ENCODE measurements at regions not wholly inside any gene's neighbourhood (a gene's known extent, or its start where the extent isn't known, plus 50 kb on each side); places are given as distances from the start of the nearest gene placed in this dataset.

DNA sequence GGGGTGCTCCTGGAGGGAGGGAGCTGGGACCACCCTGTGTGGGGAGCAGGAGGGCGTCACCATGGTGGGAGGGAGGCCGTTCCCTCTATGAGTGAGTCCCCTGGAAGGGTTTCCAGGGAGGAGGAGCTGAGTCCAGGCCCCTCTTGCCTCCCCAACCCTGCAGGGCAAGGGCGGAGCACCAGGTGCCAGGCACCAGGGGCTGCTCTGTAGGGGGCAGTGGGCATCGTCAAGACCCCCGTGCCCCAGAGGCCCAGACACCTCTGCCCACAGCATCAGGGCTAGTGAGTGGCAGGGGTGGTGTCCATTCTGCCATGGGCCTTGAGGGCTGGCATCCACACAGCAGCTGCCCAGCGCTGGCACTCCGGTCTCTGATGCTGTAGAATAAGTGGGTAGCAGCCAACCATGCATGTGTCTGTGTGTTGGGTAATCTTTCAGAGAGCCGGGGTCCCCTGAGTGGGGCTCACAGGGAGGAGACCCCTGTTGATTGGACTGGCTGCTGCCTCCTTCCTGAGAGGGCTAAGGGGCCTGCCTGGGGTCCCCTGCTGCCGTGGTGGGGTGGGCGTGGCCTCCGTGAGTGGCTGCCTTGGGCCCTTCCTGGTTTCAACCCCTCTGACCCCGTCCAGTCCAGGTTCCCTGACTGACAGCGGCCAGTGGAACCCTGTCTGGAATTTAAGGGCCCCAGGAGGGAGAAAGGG lies 72.7 kb upstream of the RNU6ATAC start:
- TF ChIP-seq, protein P1, sequence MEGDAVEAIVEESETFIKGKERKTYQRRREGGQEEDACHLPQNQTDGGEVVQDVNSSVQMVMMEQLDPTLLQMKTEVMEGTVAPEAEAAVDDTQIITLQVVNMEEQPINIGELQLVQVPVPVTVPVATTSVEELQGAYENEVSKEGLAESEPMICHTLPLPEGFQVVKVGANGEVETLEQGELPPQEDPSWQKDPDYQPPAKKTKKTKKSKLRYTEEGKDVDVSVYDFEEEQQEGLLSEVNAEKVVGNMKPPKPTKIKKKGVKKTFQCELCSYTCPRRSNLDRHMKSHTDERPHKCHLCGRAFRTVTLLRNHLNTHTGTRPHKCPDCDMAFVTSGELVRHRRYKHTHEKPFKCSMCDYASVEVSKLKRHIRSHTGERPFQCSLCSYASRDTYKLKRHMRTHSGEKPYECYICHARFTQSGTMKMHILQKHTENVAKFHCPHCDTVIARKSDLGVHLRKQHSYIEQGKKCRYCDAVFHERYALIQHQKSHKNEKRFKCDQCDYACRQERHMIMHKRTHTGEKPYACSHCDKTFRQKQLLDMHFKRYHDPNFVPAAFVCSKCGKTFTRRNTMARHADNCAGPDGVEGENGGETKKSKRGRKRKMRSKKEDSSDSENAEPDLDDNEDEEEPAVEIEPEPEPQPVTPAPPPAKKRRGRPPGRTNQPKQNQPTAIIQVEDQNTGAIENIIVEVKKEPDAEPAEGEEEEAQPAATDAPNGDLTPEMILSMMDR (IDR thresholded peaks at IDR 0.05; ENCODE audit: low read depth, low read length, missing control alignments), result no peak
- H3K4me3 ChIP-seq (ENCODE audit: low read depth, low read length), result no peak overlapping the region
- no peak for DNase-seq (ENCODE audit: low read depth)

DNA sequence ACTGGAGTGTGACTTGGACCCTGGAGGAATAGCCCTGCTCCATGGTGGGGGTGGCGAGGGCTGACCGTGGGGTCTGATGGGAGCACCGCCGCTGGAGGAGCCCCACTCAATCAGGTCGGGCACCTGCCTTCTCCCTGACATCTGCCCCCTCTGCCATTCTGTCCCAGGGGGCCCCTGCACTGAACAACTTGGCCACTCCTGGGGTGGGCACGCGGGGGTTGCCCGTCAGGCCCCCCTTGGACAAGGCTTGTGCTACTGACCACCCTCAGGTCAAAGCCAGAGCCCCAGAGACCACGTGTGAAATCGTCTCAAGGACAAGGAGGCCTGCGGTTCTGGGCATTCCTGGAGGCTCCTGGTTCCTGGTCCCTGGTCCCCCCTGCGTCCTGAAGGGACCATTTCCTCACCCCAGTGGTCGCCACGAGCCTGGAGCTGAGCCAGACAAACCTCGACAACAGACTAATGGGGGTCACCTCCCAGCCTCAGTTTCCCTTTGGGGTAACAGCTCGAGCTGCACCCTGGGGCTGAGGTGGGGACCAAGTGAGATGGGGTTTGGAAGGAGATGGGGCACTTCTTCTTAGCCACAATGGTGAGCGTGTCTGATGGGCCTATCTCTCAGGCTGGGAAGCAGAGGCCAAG lies 73.4 kb upstream of the RNU6ATAC start:
- TF ChIP-seq, protein P1 (IDR thresholded peaks at IDR 0.05; ENCODE audit: low read depth, low read length, missing control alignments), result no peak
- H3K4me3 ChIP-seq (ENCODE audit: low read depth, low read length), result no peak overlapping the region

DNA sequence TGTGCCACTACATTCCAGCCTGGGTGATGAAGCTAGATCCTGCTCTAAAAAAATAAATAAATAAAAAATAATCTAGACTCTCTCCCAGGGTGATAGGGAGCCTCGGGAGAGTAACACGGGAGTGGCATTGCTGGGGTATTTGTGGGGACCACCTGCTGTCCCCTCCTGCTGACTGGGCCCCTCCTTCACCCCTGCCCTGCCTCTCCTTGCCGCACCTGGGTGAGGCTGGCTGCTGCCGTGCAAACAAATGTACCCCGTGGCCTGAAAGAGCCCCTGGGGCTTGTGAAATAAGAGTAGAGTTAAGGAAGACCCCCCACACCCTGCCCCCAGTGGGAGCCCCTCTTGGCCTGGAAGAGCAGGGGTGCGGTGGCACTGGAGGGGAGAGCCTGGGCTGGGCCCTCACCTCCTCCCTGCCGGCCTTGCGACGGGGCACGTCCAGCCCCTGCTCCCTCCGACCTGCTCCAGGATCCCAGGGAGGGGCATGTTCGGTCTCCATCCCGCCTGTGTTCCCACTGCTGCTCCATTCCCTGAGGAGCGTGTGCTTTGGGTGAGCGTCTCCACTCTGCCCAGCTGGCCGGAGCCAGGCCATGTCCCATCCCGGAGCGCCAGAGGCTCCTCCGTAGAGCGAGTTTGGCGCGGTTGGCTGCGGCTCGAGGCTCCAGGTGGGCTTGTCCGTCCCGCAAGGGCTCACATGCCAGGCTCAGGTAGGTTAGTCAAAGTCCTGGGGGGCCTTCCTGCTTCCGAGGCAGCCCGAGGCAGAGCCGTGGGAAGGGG lies 75.0 kb upstream of the RNU6ATAC start:
- TF ChIP-seq, protein P1 (IDR thresholded peaks at IDR 0.05; ENCODE audit: low read depth, low read length, missing control alignments), result no peak
- no peak overlapping the region for H3K4me3 ChIP-seq (ENCODE audit: low read depth, low read length)
- DNase-seq (ENCODE audit: low read depth), result no peak

More for the DNA sequence above, 73.4 kb upstream of the RNU6ATAC start:
- DNase-seq (ENCODE audit: low read depth), result no peak

DNA sequence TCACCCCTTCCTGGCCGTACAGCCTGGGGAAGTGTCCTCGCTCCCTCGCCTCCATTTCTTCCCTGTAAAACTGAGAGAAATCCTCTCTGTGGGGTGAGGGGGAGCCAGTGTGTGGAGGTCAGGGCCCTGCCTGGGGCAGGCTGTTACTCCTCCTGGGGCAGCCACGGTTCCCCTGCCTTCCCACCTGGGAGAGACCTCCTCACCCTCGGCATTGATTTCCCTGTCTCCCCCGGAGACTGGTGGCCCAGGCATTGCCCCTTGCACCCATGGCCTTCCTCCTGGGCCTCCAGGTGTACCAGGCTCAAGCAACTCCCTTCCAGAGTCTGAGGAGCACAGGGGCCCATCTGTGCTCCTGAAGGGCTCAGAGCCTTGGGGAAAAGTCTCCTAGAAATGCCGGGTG lies 75.6 kb upstream of the RNU6ATAC start:
- H3K4me3 ChIP-seq (ENCODE audit: low read depth, low read length), result no peak overlapping the region
- DNase-seq (ENCODE audit: low read depth), result no peak
- TF ChIP-seq, protein P1 (IDR thresholded peaks at IDR 0.05; ENCODE audit: low read depth, low read length, missing control alignments), result no peak

DNA sequence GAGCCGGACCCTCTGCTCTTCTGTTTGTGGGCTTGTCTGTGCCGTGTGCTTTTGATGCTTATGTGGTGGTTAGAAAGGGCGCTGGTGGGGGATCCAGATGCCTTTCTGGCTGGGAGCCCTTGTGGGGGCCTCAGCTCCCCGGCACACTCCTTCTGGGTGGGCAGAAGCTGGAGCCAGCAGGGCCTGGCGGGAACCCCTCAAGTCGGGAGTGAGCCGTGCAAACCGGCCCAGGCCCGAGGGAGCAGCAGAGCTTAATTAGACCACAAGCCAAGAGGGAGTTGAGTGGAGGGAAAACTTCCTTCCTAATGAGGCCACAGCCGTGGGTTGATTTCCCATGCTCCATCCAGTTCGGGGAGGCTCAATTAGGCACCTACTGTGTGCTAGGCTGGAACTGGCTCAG lies 76.0 kb upstream of the RNU6ATAC start:
- no peak for DNase-seq (ENCODE audit: low read depth)
- no peak overlapping the region for H3K4me3 ChIP-seq (ENCODE audit: low read depth, low read length)
- TF ChIP-seq, protein P1 (IDR thresholded peaks at IDR 0.05; ENCODE audit: low read depth, low read length, missing control alignments), result no peak

DNA sequence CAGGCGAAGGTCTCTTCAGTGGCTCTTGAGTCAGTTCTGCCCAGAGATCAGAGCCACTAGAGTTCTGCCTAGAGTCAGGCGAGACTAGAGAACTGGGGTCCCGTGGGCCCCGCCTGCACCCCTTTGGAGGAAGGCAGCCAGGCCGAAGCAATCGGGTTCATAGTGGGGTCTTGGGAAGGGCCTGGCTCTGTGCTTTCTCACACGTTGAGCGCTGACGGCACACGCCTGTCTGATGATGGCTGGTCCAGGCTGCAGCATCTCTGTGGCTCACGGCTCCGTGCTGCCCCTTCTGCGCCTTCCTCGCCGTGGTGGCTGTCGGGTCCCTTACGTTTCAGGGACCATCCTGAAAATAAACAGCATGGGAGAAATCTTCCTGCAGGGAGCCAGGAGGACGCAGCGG lies 78.3 kb upstream of the RNU6ATAC start:
- no peak for DNase-seq (ENCODE audit: low read depth)
- TF ChIP-seq, protein P1 (IDR thresholded peaks at IDR 0.05; ENCODE audit: low read depth, low read length, missing control alignments), result no peak
- no peak overlapping the region for H3K4me3 ChIP-seq (ENCODE audit: low read depth, low read length)
